GM19025 (cell line): ENCODE measurements at regions not wholly inside any gene's neighbourhood (a gene's known extent, or its start where the extent isn't known, plus 50 kb on each side); places are given as distances from the start of the nearest gene placed in this dataset.
A peak's percentile ranks its signal among the peaks of the same experiment; 100 is the strongest.
"Not testable (repeated sequence)": the region's sequence is repeated elsewhere in the genome, so short reads cannot be mapped to it uniquely, and the experiment has no call there.

Experiments used
- ATAC-seq: cut with Tn5 transposase; IDR thresholded peaks from one replicate; pipeline ENCODE4 v1.9.1; 2021; ENCODE audit warnings: mild to moderate bottlenecking, low read depth, moderate library complexity; ENCODE audit not compliant: unreplicated experiment

DNA sequence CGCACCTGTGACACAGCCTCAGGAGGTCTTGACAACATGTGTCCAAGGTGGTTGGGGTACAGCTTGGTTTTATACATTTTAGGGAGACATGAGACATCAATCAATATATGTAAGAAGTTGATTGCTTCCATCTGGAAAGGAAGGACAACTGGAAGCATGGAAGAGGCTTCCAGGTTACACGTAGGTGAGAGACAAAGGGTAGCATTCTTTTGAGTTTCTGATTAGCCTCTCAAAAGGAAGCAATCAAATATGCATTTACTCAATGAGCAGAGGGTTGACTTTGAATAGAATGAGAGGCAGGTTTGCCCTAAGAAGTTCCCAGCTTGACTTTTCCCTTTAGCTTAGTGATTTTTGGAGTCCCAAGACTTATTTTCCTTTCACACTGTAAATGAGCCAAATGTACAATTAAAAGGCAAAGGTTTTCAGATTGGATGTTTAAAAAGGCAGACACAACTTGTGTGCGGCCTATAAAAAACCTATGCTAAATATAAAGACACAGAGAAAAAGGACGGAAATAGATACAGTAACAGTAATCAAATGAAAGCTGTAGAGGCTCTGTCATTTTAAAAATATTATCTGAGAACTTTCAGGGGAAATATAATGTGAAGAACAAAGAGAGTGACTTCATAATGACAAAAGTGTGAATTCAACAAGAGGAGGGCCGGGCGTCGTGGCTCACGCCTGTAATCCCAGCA is 65.7 kb upstream of the LANCL2 start:
- ATAC-seq = no peak

DNA sequence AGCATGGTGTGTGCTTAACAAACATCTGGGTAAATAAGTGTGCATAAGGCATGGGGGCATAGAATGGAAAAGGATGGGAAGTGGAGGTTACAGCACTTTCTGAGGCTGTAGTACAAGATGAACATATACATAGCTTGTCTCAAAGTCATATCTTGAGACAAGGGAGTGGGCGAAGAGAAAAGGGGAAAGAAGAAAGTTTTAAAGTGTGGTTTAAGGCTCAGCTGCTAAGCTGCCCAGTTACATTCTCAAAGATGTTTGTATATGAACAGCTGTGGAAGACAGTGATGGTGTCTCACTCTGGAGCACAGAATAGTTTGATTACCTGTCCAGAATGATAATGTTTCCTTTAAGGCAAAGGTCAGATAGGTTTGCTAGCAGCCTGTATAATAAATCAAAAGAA is 61.9 kb upstream of the LANCL2 start:
- ATAC-seq = no peak

DNA sequence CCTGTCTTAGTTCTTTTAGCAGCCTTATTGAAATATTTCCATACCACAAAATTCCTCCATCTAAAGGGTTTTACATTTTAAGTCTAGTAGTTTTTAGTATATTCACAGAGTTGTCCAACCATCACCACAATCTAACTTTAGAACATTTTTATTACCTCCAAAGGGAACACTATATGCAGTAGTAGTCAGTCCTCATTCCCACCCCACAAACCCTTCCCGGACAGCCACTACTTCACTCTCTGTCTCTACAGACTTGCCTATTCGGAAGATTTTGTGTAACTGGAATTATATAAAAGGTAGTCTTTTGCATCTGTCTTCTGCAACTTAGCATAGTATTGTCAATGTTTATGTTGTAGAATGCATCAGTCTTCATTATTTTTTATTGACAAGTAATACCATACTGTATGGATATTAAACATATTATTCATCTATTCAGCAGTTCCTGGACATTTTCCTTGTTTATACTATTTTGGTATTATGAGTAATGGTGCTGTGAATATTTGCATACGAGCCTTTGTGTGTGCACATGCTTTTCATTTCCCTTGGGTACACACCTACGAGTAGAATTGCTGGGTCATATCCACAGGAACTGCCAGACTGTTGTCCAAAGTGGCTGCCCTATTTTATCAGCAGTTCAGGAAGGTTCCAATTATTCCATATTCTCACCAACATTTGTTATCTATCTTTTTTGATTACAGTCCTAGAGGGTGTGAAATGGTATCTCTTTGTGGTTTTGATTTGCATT is 60.9 kb upstream of the LANCL2 start:
- ATAC-seq = no peak

DNA sequence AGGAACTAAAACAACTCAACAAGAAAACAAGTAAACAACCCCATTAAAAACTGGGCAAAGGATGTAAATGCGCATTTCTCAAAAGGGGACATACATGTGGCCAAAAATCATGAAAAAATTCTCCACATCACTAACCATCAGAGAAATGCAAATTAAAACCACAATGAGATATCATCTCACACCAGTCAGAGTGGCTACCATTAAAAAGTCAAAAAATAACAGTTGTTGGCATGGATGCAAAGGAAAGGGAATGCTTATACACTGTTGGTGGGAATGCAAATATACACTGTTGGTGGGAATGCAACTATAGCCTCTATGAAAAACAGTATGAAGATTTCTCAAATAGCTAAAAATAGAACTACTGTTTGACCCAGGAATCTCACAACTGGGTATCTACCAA is 60.0 kb upstream of the LANCL2 start:
- no peak for ATAC-seq

DNA sequence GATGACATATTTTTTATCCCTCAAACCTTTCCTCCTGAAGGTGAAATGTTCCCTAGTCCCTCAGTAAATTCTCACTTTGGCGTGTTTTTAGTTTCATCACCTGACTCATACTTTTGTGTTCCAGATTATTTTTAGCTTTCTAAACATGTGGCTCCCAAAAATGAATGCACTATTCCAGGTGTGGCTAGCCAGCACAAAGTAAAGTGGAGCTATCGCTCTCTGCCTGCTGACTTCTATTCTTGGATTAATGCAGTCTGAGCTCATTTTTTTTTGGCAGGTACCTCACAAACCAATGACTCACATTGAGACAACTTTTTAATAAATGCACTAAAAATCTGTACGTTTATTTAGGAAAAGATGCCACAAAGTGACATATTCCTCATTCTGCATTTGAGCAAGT is 58.8 kb upstream of the LANCL2 start:
- ATAC-seq = no peak

DNA sequence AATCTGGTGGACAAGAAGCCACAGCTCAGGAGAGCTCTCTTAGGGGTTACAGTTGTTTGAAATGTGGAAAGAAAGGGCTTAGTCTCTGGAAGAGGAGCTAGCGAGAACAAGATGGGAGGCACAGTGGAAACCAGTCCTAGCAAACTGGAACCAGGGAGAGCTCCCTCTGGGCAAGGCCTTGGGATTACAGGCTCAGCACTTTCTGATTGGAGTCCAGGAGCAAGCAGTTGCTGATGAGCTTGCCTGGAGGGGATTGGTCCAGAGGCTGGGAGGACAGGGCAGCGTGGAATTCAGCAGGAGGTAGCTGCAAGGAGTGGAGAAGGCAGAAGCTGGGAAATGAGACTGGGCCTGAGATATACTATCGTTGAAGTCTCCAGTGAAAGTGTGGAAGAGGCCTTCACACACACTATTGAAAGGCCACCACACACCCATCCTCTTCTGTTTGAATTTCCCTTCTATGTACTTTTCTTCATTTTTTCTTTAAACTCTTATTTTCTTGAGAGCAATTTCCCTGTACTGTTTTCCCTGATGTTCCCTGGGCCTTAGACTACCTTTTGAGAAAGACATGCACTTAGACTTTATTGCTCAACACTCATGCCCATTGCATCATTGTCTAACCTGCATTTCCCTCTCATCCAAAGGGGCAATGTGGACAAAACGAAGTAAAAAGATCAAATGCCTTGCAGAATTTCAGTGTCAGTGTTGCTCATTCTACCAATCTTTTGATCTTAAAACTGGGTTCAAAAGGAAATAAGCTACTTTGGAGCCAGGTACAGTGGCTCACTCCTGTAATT is 57.8 kb upstream of the LANCL2 start:
- no peak for ATAC-seq

DNA sequence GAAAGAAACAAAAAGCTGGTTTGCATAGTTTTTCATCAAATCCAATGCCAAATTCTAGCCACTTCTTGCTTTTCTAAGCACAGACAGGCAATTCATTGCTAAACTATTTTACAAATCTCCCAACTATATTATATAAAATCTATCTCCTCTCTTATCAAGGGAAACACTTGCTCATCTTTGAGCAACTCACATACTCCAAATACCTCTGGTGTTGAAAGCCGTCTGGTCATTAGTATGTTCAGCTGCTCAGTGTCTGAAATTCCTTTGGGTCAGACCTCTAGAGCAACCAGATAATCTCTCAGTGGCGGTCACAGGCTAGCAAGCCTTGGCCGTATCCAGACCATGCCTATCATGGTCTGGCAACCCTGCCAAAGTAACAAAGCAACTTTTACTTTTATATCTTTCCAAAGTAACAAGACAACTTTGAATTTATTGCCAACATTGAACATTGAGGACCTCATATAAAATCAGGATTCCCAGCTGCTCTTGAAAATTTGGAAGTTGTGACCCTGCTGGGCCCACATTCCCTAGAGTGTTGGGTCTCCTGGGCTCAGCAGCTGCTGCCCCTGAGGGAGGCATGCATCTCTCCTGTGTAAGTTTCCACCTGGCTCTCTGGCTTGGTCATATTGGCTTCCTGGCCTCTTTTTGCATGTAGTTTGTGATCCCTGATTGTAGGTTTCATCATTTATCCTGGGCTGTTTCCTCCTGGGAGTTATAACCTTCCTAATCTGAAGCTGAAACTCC is 56.8 kb upstream of the LANCL2 start:
- ATAC-seq = no peak

DNA sequence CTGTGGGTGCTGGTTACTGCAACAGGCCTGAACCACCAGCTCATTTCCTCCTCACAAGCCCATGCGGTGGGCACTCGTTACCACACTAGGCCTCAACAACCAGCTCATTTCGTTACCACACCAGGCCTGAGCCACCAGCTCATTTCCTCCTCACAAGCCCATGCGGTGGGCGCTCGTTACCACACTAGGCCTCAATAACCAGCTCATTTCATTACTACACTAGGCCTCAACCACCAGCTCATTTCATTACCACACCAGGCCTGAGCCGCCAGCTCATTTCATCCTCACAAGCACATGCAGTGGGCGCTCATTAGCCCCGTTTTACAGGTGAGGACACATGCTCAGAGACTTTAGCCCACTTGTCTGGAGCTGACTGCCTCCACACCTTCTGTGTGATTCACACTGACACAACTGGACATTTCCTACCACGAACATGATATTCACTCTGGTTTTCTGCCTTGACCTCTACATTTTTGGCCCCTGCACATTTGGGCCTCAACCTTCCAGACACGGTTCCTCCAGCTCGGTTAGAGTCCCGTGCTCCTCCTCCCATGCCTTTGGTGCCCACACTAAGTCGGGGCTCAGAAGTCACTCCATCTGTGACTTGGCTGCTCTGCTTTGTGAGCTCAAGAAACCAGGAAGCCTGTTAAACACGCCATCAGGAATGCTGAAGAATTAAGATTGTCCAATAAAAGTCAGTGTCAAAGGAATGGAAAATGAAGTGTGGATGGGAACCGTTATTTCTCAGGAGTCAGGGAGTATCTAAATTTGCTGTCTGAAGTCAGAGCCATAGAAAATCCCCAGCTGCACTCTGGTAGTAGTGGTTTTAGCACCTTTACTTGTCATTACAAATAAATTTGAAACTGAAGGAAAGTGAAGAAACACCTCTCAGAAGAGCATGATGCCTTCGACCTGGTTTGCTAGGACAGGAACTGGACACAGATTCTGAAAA is 55.8 kb upstream of the LANCL2 start:
- ATAC-seq = peak; percentile 90

DNA sequence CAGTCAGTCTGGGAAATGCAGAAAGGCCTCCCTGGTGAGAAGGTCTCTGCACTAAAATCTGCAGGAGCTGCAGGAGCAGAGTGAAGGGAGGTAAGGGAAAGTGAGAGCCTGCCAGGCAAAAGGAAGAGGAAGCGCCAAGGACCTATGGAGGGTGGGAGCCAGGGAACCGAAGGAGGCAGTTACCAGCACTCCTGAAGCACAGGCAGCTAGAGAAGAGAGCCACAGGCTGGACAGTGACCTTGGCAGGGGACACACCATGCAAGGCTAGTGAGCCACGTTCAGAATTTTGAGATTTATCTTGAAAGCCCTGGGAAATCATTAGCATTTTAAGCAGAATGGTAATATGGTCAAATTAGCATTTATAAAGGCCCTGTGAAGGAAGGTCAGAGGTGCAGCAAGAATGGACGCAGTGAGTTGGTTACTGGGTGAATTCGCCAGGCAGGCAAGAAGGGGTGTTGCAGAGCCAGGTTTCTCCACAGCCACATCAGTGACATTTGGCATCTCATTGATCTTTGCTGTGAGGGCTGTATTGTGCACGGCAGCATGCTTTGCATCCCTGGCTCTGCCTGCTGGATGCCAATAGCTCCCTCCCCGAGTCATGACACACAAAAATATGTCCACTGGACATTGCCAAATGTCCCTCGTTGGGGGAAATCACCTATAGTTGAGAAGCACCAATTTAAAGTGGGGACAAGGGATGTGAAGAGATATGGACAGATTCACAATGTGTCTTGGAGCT is 54.7 kb upstream of the LANCL2 start:
- ATAC-seq = no peak

DNA sequence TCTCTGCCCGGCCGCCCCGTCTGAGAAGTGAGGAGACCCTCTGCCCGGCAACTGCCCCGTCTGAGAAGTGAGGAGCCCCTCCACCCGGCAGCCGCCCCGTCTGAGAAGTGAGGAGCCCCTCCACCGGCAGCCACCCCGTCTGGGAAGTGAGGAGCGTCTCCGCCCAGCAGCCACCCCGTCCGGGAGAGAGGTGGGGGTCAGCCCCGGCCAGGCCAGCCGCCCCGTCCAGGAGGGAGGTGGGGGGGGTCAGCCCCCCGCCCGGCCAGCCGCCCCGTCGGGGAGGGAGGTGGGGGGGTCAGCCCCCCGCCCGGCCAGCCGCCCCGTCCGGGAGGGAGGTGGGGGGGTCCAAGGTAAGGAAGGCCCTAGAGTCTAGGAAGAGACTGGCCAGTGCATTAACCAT is 53.2 kb upstream of the LANCL2 start:
- ATAC-seq = not testable (repeated sequence)

DNA sequence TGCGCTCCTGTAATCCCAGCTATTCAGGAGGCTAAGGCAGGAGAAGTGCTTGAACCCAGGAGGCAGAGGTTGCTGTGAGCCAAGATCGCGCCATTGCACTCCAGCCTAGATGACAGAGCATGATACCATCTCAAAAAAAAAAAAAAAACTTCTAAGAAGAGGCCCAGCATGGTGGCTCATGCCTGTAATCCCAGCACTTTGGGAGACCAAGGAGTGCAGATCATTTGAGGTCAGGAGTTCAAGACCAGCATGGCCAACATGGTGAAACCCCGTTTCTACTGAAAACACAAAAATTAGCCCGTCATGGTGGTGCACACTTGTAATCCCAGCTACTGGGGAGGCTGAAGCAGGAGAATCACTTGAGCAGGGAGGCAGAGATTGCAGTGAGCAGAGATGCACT is 51.5 kb upstream of the LANCL2 start:
- ATAC-seq = not testable (repeated sequence)

DNA sequence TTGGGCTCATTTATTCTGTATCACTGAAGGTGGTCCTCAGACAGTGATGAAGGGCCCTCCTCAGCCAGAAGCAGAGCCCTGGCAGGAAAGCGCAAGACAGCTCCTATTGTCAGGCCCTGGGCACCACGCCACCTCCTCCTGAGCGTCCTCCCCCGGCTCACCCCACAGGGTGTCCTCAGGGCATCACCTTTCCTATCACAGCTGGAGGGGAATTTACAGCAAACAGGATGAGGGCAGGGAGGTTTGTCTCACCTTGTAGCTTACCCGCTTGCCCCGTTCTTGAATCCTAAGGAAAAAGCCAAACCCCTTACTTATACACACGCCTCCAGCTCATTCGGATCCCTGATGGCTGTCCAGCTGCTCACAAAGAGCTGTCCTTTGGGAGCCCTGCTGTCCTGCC is 50.2 kb upstream of the LANCL2 start:
- ATAC-seq = no peak
